Cardiac septum (tissue), 1 donor: ENCODE measurements at regions not wholly inside any gene's neighbourhood (a gene's known extent, or its start where the extent isn't known, plus 50 kb on each side); places are given as distances from the start of the nearest gene placed in this dataset.

ENCODE experiments used
- DNase-seq: peaks from one replicate; pipeline ENCODE4 v3.0.0-alpha.2; 2020; ENCODE audit warnings: low spot score
- intact Hi-C: fragments of 100-400 bp; cut with DNase I; formaldehyde crosslinking; loops from one replicate; pipeline ENCODE4 v1.14.0; 2022
- donor health status: DM: no; HTN: no; CAD: no.

- intact Hi-C loops = loop anchor here (10.0 kb wide), 2 partner anchors 205 to 565 kb away; no protein-coding TSS in a partner anchor
- no peak for DNase-seq
Observed at GRCh38 chr6:168959696-168960095, 293.9 kb downstream of the THBS2 start.

GRCh38 chr6:168956884-168957730 lies 296.5 kb downstream of the THBS2 start:
- intact Hi-C loops = loop anchor here (10.0 kb wide), 1 partner anchor 568 kb away; no protein-coding TSS in a partner anchor
- DNase-seq = no peak

GRCh38 chr6:168956141-168956838 lies 297.4 kb downstream of the THBS2 start:
- no peak for DNase-seq
- intact Hi-C loops = loop anchor here (10.0 kb wide), 1 partner anchor 569 kb away; no protein-coding TSS in a partner anchor

GRCh38 chr6:168953461-168953860 lies 300.2 kb downstream of the THBS2 start:
- intact Hi-C loops = loop anchor here (10.0 kb wide), 1 partner anchor 571 kb away; no protein-coding TSS in a partner anchor

GRCh38 chr6:168951217-168951616 lies 302.4 kb downstream of the THBS2 start:
- DNase-seq = no peak
- intact Hi-C loops = loop anchor here (10.0 kb wide), 1 partner anchor 574 kb away; no protein-coding TSS in a partner anchor

More at GRCh38 chr6:168953461-168953860, 300.2 kb downstream of the THBS2 start:
- DNase-seq = no peak

- no peak for DNase-seq
- intact Hi-C loops = loop anchor here (10.0 kb wide), 1 partner anchor 574 kb away; no protein-coding TSS in a partner anchor
Observed at GRCh38 chr6:168950858-168951214, 302.8 kb downstream of the THBS2 start.

- no peak for DNase-seq
- intact Hi-C loops = loop anchor here (10.0 kb wide), 1 partner anchor 575 kb away; no protein-coding TSS in a partner anchor
Observed at GRCh38 chr6:168949981-168950857, 303.4 kb downstream of the THBS2 start.

- no peak for DNase-seq
- intact Hi-C loops = no loop called here
Observed at GRCh38 chr6:168948990-168949531, 304.6 kb downstream of the THBS2 start.

GRCh38 chr6:168948002-168948401 lies 305.6 kb downstream of the THBS2 start:
- DNase-seq = no peak
- intact Hi-C loops = no loop called here

GRCh38 chr6:168943231-168943905 lies 310.3 kb downstream of the THBS2 start:
- DNase-seq = no peak
- intact Hi-C loops = no loop called here

GRCh38 chr6:168942646-168943045 lies 311.0 kb downstream of the THBS2 start:
- intact Hi-C loops = no loop called here
- no peak for DNase-seq

GRCh38 chr6:168941036-168941435 lies 312.6 kb downstream of the THBS2 start:
- DNase-seq = no peak
- intact Hi-C loops = no loop called here

GRCh38 chr6:168939796-168940195 lies 313.9 kb downstream of the THBS2 start:
- intact Hi-C loops = no loop called here
- DNase-seq = no peak

- intact Hi-C loops = no loop called here
- DNase-seq = no peak
Observed at GRCh38 chr6:168939041-168939440, 314.6 kb downstream of the THBS2 start.

GRCh38 chr6:168938546-168938945 lies 315.1 kb downstream of the THBS2 start:
- no peak for DNase-seq
- intact Hi-C loops = no loop called here

GRCh38 chr6:168937054-168937453 lies 316.6 kb downstream of the THBS2 start:
- DNase-seq = no peak
- intact Hi-C loops = no loop called here

GRCh38 chr6:168935628-168936010 lies 318.0 kb downstream of the THBS2 start:
- intact Hi-C loops = no loop called here
- no peak for DNase-seq

GRCh38 chr6:168934660-168935627 lies 318.7 kb downstream of the THBS2 start:
- intact Hi-C loops = no loop called here
- DNase-seq = no peak
